AG04449 (cell line): ENCODE measurements at regions not wholly inside any gene's neighbourhood (a gene's known extent, or its start where the extent isn't known, plus 50 kb on each side); places are given as distances from the start of the nearest gene placed in this dataset.

Source experiments
- CTCF ChIA-PET: fragments of 350-600 bp; formaldehyde crosslinking; extraction: SDS; loops from one replicate; lab custom pipeline; 2021; ENCODE audit warnings: antibody characterized with exemption; lab: Yijun Ruan, JAX
- POLR2A ChIA-PET: fragments of 400-600, 350-600 bp; formaldehyde crosslinking; extraction: SDS; loops from one replicate; lab custom pipeline; 2020; ENCODE audit warnings: antibody characterized with exemption, inconsistent platforms; lab: Yijun Ruan, JAX
- DNase-seq: peaks from one replicate; pipeline ENCODE4 v3.0.0-alpha.2; 2010; ENCODE audit warnings: low read depth, low spot score
- H3K4me3 ChIP-seq: 2 replicates; pipeline ENCODE4 v1.5.1; 2011; ENCODE audit warnings: low read depth, mild to moderate bottlenecking, control low read depth, low read length
- CTCF ChIP-seq: IDR thresholded peaks from one replicate; pipeline ENCODE4 v1.5.1; 2011; ENCODE audit warnings: mild to moderate bottlenecking, moderate library complexity, low read length, control low read depth, inconsistent platforms; ENCODE audit not compliant: insufficient read depth; ENCODE audit errors: missing control alignments

GRCh38 chr18:47550611-47551010 is 299.2 kb upstream of the SKOR2 start:
- H3K4me3 ChIP-seq, result no peak overlapping the region
- ChIA-PET CTCF (no interaction called here), POLR2A (no interaction called here)
- no peak for DNase-seq
- TF ChIP-seq CTCF, result no peak

- CTCF ChIA-PET, result no interaction called here
- POLR2A ChIA-PET, result no interaction called here
- no peak for DNase-seq
- H3K4me3 ChIP-seq, result no peak overlapping the region
- no peak for TF ChIP-seq CTCF
These were observed 297.6 kb upstream of the SKOR2 start for GRCh38 chr18:47549021-47549540.

- no peak for DNase-seq
- POLR2A ChIA-PET, result no interaction called here
- CTCF ChIA-PET, result no interaction called here
- H3K4me3 ChIP-seq, result no peak overlapping the region
- no peak for TF ChIP-seq CTCF
These were observed 296.2 kb upstream of the SKOR2 start for GRCh38 chr18:47547539-47548202.

GRCh38 chr18:47545613-47546012 is 294.2 kb upstream of the SKOR2 start:
- no peak for TF ChIP-seq CTCF
- CTCF ChIA-PET, result no interaction called here
- no peak overlapping the region for H3K4me3 ChIP-seq
- POLR2A ChIA-PET, result no interaction called here
- no peak for DNase-seq

GRCh38 chr18:47543080-47543479 is 291.6 kb upstream of the SKOR2 start:
- ChIA-PET POLR2A (no interaction called here), CTCF (no interaction called here)
- no peak for TF ChIP-seq CTCF
- no peak for DNase-seq
- H3K4me3 ChIP-seq, result no peak overlapping the region

- no peak for TF ChIP-seq CTCF
- no peak for DNase-seq
- no peak overlapping the region for H3K4me3 ChIP-seq
- POLR2A ChIA-PET, result no interaction called here
- CTCF ChIA-PET, result no interaction called here
These were observed 291.1 kb upstream of the SKOR2 start for GRCh38 chr18:47542551-47542950.
